ENCODE measurements at regions not wholly inside any gene's neighbourhood (a gene's known extent, or its start where the extent isn't known, plus 50 kb on each side); places are given as distances from the start of the nearest gene placed in this dataset.

DNA sequence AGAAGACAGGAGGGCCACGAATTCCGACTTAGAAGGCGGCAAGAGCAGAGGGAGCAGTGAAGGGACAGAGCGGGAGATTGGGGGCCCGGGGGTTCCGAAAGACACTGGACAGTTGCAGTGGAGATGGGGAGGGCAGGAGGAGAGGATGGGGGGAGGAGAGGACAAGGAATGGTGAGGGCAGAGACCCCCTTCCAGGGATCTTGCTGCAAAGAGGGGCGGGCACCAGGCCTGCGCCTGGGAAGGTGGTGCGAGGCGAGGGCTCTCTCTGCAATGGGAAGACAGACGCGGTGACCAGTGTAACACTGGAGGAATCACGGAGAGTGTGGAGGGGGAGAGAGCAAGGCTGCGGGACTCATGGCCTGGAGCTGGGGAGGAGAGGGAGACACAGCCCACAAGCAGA, 185.2 kb downstream of the RBFOX3 start:
- H3K27me3 ChIP-seq (ENCODE audit: insufficient read depth, low read length) = peaks cover 8% of the 10 kb centered on the region; the same call in 1 of the 2 replicates
- intact Hi-C loops (cut with micrococcal nuclease) = loop anchor here (5.0 kb wide), 1 partner anchor 187 kb away; the partner anchor contains the start of gene RBFOX3
- H3K4me1 ChIP-seq (ENCODE audit: control insufficient read depth in 1 of 2, insufficient read depth in 2 of 2, low read length in 2 of 2) = peaks cover 4 to 8% of the 10 kb centered on the region in 2 experiments

More for the DNA sequence above, 185.2 kb downstream of the RBFOX3 start:
- no peaks in the 10 kb centered on the region for H3K9me3 ChIP-seq (ENCODE audit: control insufficient read depth in 1 of 2, insufficient read depth in 1 of 2, low read depth in 1 of 2, low read length in 2 of 2)
- H3K36me3 ChIP-seq (ENCODE audit: control insufficient read depth in 1 of 2, insufficient read depth in 2 of 2, low read length in 2 of 2) = no peaks in the 10 kb centered on the region
- no TSS peak for BruUV-seq (replicated peaks)
- CTCF ChIA-PET = interaction anchor here (0.6 kb wide), 1 partner anchor 283 kb away, joined by 3 read pairs; no protein-coding TSS in a partner anchor
- H3K9ac ChIP-seq (ENCODE audit: low read length) = no peak overlapping the region
- ATAC-seq = no peak
- RAD21 ChIA-PET (ENCODE audit: low non-redundant PET in 1 of 2, low total read pairs in 2 of 2, uncharacterized antibody in 2 of 2, unreplicated experiment in 2 of 2) = no interaction called here
- no peak for DNase-seq (ENCODE audit: low read depth, low spot score)
- H4K20me1 ChIP-seq (ENCODE audit: insufficient read depth) = no peaks in the 10 kb centered on the region
- H3K4me3 ChIP-seq (replicated peaks in 1 of 2; ENCODE audit: low read depth in 1 of 2, low read length in 2 of 2) = no peak overlapping the region
- TF ChIP-seq SP1 (IDR thresholded peaks at IDR 0.05; ENCODE audit: low read depth) (no peak), FOSL1 (IDR thresholded peaks at IDR 0.05; ENCODE audit: low read depth) (no peak), ZFX (IDR thresholded peaks at IDR 0.05) (no peak), RAD21 (IDR thresholded peaks at IDR 0.05; ENCODE audit: low read depth) (no peak), TCF7L2 (IDR thresholded peaks at IDR 0.05; ENCODE audit: borderline replicate concordance, extremely low read depth, insufficient read depth, insufficient read length) (no peak), ATF3 (IDR thresholded peaks at IDR 0.05) (no peak), EGR1 (IDR thresholded peaks at IDR 0.05; ENCODE audit: low read depth) (no peak), ZBTB33 (IDR thresholded peaks at IDR 0.05; ENCODE audit: extremely low read depth, insufficient replicate concordance, low read length) (no peak), POLR2AphosphoS5 (IDR thresholded peaks at IDR 0.05; ENCODE audit: low read depth, low read length) (no peak), EZH2phosphoT487 (IDR thresholded peaks at IDR 0.05; ENCODE audit: borderline replicate concordance) (no peak), JUND (IDR thresholded peaks at IDR 0.05) (no peak), EZH2 (IDR thresholded peaks at IDR 0.05) (no peak), CBX3 (IDR thresholded peaks at IDR 0.05; ENCODE audit: low read depth) (no peak), SRF (IDR thresholded peaks at IDR 0.05; ENCODE audit: low read depth) (no peak), CEBPB (IDR thresholded peaks at IDR 0.05; ENCODE audit: low read depth) (no peak), ZNF274 (IDR thresholded peaks at IDR 0.05; ENCODE audit: low read depth, low read length) (no peak)
- TF ChIP-seq, protein P1, sequence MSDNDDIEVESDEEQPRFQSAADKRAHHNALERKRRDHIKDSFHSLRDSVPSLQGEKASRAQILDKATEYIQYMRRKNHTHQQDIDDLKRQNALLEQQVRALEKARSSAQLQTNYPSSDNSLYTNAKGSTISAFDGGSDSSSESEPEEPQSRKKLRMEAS (IDR thresholded peaks at IDR 0.05) = no peak
- TF ChIP-seq, protein P2, sequence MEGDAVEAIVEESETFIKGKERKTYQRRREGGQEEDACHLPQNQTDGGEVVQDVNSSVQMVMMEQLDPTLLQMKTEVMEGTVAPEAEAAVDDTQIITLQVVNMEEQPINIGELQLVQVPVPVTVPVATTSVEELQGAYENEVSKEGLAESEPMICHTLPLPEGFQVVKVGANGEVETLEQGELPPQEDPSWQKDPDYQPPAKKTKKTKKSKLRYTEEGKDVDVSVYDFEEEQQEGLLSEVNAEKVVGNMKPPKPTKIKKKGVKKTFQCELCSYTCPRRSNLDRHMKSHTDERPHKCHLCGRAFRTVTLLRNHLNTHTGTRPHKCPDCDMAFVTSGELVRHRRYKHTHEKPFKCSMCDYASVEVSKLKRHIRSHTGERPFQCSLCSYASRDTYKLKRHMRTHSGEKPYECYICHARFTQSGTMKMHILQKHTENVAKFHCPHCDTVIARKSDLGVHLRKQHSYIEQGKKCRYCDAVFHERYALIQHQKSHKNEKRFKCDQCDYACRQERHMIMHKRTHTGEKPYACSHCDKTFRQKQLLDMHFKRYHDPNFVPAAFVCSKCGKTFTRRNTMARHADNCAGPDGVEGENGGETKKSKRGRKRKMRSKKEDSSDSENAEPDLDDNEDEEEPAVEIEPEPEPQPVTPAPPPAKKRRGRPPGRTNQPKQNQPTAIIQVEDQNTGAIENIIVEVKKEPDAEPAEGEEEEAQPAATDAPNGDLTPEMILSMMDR (IDR thresholded peaks at IDR 0.05 in 2 of 3, conservative IDR thresholded peaks at IDR 0.05 in 1 of 3; ENCODE audit: borderline replicate concordance in 1 of 3, insufficient read depth in 1 of 3, low read depth in 2 of 3, low read length in 2 of 3) = no peak
- no peak overlapping the region for H3K4me2 ChIP-seq (ENCODE audit: low read length)
- no peak overlapping the region for H2AFZ ChIP-seq (ENCODE audit: low read depth, low read length, poor library complexity, severe bottlenecking)
- POLR2A ChIA-PET = no interaction called here
- no peaks in the 10 kb centered on the region for H3K79me2 ChIP-seq (ENCODE audit: insufficient read depth, low read length)
- no peak overlapping the region for H3K27ac ChIP-seq (ENCODE audit: low read depth, low read length)
- no peaks in the 10 kb centered on the region for H3K9me2 ChIP-seq (ENCODE audit: insufficient read depth)
